Body of pancreas (tissue), 4 donors: ENCODE measurements at regions not wholly inside any gene's neighbourhood (a gene's known extent, or its start where the extent isn't known, plus 50 kb on each side); places are given as distances from the start of the nearest gene placed in this dataset.

Experiments
- POLR2A ChIP-seq, 3 donors: fragments of 450-650 bp; IDR thresholded peaks; one replicate each; pipeline ENCODE4 v1.6.1; 2016; ENCODE audit warnings: antibody characterized with exemption in 3 of 3, mild to moderate bottlenecking in 2 of 3
- TF ChIP-seq, protein P1 (sequence below), 7 experiments: fragments of 450-650 bp in 4 of 7; fragments of 200-600 bp in 3 of 7; sonication (generic) in 3 of 7; IDR thresholded peaks; one replicate each; pipeline ENCODE4 v1.5.1; 2016 to 2019; ENCODE audit warnings: antibody characterized with exemption in 7 of 7

DNA sequence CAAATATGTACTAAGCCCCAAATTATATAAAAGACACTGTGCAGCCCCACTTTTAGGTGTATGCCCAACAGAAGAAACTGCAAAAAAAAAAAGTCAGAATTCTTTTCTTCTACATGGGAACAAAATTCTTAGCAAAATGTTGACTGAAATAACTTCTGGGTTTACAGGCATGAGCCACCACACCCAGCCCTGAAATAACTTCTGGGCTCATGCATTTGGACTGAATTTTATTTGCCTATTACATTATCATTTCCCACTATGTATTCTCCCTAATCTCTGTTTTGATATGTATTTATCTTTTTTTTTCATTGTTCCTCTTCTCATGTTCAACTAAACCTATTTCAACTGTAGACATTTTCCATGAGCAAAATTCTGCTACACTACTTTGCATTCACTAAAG is 169.2 kb downstream of the GRIN2B start:
- TF ChIP-seq, protein P1, sequence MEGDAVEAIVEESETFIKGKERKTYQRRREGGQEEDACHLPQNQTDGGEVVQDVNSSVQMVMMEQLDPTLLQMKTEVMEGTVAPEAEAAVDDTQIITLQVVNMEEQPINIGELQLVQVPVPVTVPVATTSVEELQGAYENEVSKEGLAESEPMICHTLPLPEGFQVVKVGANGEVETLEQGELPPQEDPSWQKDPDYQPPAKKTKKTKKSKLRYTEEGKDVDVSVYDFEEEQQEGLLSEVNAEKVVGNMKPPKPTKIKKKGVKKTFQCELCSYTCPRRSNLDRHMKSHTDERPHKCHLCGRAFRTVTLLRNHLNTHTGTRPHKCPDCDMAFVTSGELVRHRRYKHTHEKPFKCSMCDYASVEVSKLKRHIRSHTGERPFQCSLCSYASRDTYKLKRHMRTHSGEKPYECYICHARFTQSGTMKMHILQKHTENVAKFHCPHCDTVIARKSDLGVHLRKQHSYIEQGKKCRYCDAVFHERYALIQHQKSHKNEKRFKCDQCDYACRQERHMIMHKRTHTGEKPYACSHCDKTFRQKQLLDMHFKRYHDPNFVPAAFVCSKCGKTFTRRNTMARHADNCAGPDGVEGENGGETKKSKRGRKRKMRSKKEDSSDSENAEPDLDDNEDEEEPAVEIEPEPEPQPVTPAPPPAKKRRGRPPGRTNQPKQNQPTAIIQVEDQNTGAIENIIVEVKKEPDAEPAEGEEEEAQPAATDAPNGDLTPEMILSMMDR (IDR thresholded peaks at IDR 0.05) = no peak
- TF ChIP-seq POLR2A (IDR thresholded peaks at IDR 0.05) = no peak
